Activated CD8-positive, alpha-beta memory T cell treated with anti-CD3 and anti-CD28 coated beads, Interleukin-2, amount 10 ng/mL, durations not matched to agents 7 days and 5 days (primary cell): ENCODE measurements at regions not wholly inside any gene's neighbourhood (a gene's known extent, or its start where the extent isn't known, plus 50 kb on each side); places are given as distances from the start of the nearest gene placed in this dataset.

ENCODE experiments used
- ATAC-seq: fragments of 150-1000 bp; cut with Tn5 transposase; one replicate; pipeline ENCODE4 v1.10.0; 2021; ENCODE audit warnings: moderate library complexity
- CTCF ChIA-PET: fragments of 350-600 bp; sonication (Branson Sonifier 250); formaldehyde crosslinking; loops from one replicate; lab custom pipeline; 2021; ENCODE audit warnings: antibody characterized with exemption; lab: Charles Lee
- DNase-seq: peaks from one replicate; pipeline ENCODE4 v3.0.0-alpha.2; 2020
- H3K27ac Mint-ChIP-seq: one replicate; pipeline ENCODE4 v1.8.0; 2021; ENCODE audit warnings: mild to moderate bottlenecking, mixed read lengths
- H3K27me3 Mint-ChIP-seq: one replicate; pipeline ENCODE4 v1.8.0; 2021; ENCODE audit warnings: mixed read lengths
- H3K36me3 Mint-ChIP-seq: one replicate; pipeline ENCODE4 v1.8.0; 2021; ENCODE audit warnings: mild to moderate bottlenecking, mixed read lengths
- H3K4me1 Mint-ChIP-seq: one replicate; pipeline ENCODE4 v1.8.0; 2021; ENCODE audit warnings: mixed read lengths
- H3K4me3 Mint-ChIP-seq: one replicate; pipeline ENCODE4 v1.8.0; 2021; ENCODE audit warnings: mild to moderate bottlenecking, moderate library complexity, mixed read lengths
- H3K9me3 Mint-ChIP-seq: one replicate; pipeline ENCODE4 v1.8.0; 2022; ENCODE audit warnings: low read depth, mixed read lengths

GRCh38 chr3:174336784-174337183 lies 522.4 kb upstream of the NAALADL2 start:
- Mint-ChIP-seq H3K27ac (no peak overlapping the region), H3K4me1 (no peaks in the 10 kb centered on the region), H3K4me3 (no peak overlapping the region), H3K36me3 (no peaks in the 10 kb centered on the region), H3K27me3 (no peaks in the 10 kb centered on the region), H3K9me3 (no peaks in the 10 kb centered on the region)
- CTCF ChIA-PET, result no interaction called here
- no peak for DNase-seq
- no peak for ATAC-seq

GRCh38 chr3:174337227-174337626 lies 521.9 kb upstream of the NAALADL2 start:
- CTCF ChIA-PET, result no interaction called here
- Mint-ChIP-seq H3K9me3 (no peaks in the 10 kb centered on the region), H3K27ac (no peak overlapping the region), H3K36me3 (no peaks in the 10 kb centered on the region), H3K4me1 (no peaks in the 10 kb centered on the region), H3K27me3 (no peaks in the 10 kb centered on the region), H3K4me3 (no peak overlapping the region)
- no peak for ATAC-seq
- no peak for DNase-seq

- no peaks in the 10 kb centered on the region for H3K4me1 Mint-ChIP-seq
- H3K27ac Mint-ChIP-seq, result no peak overlapping the region
- ATAC-seq, result no peak
- CTCF ChIA-PET, result no interaction called here
- DNase-seq, result no peak
- no peaks in the 10 kb centered on the region for H3K9me3 Mint-ChIP-seq
- H3K36me3 Mint-ChIP-seq, result no peaks in the 10 kb centered on the region
- H3K27me3 Mint-ChIP-seq, result no peaks in the 10 kb centered on the region
- H3K4me3 Mint-ChIP-seq, result no peak overlapping the region
These were observed 518.2 kb upstream of the NAALADL2 start for GRCh38 chr3:174340624-174341587.

- no peak for DNase-seq
- Mint-ChIP-seq H3K36me3 (no peaks in the 10 kb centered on the region), H3K4me3 (no peak overlapping the region), H3K9me3 (no peaks in the 10 kb centered on the region), H3K4me1 (no peaks in the 10 kb centered on the region), H3K27ac (no peak overlapping the region), H3K27me3 (no peaks in the 10 kb centered on the region)
- ATAC-seq, result no peak
- CTCF ChIA-PET, result no interaction called here
These were observed 517.0 kb upstream of the NAALADL2 start for GRCh38 chr3:174342171-174342570.

GRCh38 chr3:174342941-174343501 lies 516.1 kb upstream of the NAALADL2 start:
- Mint-ChIP-seq H3K27me3 (no peaks in the 10 kb centered on the region), H3K27ac (no peak overlapping the region), H3K4me1 (no peaks in the 10 kb centered on the region), H3K4me3 (no peak overlapping the region), H3K36me3 (no peaks in the 10 kb centered on the region), H3K9me3 (no peaks in the 10 kb centered on the region)
- no peak for ATAC-seq
- CTCF ChIA-PET, result no interaction called here
- DNase-seq, result no peak

- ATAC-seq (no peak), DNase-seq (no peak)
- Mint-ChIP-seq H3K4me1 (no peaks in the 10 kb centered on the region), H3K9me3 (no peaks in the 10 kb centered on the region), H3K27ac (no peak overlapping the region), H3K27me3 (no peaks in the 10 kb centered on the region), H3K36me3 (no peaks in the 10 kb centered on the region), H3K4me3 (no peak overlapping the region)
- CTCF ChIA-PET, result no interaction called here
These were observed 513.0 kb upstream of the NAALADL2 start for GRCh38 chr3:174346141-174346540.

DNA sequence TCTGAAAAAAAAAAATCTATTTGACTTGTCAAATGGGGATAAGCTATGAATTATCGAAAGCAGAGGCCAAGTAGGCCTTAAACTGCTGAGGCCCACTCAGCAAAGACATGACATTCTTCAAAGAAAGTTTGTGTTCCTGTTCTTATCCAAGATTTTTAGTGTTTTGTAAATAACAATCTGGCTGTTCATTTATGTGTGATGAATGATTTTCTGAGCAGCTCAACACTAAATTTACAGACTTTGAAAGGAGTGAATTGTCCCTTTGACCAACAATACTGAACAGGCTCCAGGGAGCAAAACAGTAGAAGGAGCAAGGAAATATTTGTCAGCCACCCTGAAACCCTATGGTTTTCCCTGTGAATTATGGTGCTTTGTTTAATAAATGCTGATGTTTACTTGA lies 512.6 kb upstream of the NAALADL2 start:
- Mint-ChIP-seq H3K36me3 (no peaks in the 10 kb centered on the region), H3K4me3 (no peak overlapping the region), H3K9me3 (no peaks in the 10 kb centered on the region), H3K27ac (no peak overlapping the region), H3K4me1 (no peaks in the 10 kb centered on the region), H3K27me3 (no peaks in the 10 kb centered on the region)
- DNase-seq (no peak), ATAC-seq (no peak)
- CTCF ChIA-PET, result no interaction called here

DNA sequence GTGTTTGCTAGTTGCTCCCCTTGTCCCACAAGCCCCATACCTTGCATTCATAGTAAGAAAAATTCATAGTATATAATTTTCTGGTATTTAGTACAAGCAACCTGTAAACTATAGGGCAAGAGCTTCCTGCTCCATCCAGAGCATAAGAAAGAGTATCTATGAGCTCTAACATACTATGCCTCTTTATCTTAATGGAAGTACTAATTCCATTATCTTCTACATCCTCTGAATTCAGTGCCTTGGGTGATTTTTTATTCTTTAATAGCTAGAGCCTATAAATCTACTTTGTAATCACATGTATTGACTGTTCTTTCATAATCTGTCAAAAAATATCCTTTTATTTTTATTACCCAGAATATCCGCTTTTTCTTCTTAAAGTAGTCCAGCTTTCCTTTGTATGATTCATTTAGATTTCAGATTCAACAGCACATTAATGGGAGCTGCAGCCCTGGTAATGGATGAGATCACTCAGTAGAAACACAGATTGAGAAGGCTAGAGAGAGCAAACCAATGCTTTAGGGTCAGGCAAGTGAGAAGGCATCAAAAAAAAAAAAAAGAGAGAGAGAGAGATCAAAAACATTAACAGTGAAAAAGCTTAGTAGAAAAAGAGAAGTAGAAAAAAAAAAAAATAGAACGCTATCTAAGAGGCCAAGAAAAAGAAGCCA lies 511.5 kb upstream of the NAALADL2 start:
- no peaks in the 10 kb centered on the region for H3K27me3 Mint-ChIP-seq
- H3K27ac Mint-ChIP-seq, result no peak overlapping the region
- H3K4me1 Mint-ChIP-seq, result no peaks in the 10 kb centered on the region
- H3K36me3 Mint-ChIP-seq, result no peaks in the 10 kb centered on the region
- ATAC-seq (no peak), DNase-seq (no peak)
- no peaks in the 10 kb centered on the region for H3K9me3 Mint-ChIP-seq
- H3K4me3 Mint-ChIP-seq, result no peak overlapping the region
- CTCF ChIA-PET, result no interaction called here

DNA sequence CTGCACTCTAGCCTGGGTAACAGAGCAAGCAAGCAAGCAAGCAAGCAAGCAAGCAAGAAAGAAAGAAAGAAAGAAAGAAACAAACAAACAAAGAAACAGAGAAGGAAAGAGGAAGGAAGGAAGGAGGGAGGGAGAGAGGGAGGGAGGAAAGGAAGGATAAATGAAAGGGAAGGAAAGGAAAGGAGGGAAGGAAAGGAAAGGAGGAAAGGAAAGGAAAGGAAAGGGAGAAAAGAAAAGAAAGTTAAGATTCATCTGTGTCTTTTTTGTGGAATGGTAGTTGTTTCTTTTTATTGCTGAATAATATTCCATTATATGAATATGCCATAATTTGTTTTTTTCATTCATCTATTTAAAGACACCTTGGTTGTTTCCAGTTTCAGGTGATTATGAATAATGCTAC lies 506.9 kb upstream of the NAALADL2 start:
- no peak for ATAC-seq
- Mint-ChIP-seq H3K27me3 (no peaks in the 10 kb centered on the region), H3K27ac (no peak overlapping the region), H3K4me1 (no peaks in the 10 kb centered on the region), H3K9me3 (no peaks in the 10 kb centered on the region), H3K4me3 (no peak overlapping the region), H3K36me3 (no peaks in the 10 kb centered on the region)
- no peak for DNase-seq
- CTCF ChIA-PET, result no interaction called here

- no peaks in the 10 kb centered on the region for H3K27me3 Mint-ChIP-seq
- no peaks in the 10 kb centered on the region for H3K4me1 Mint-ChIP-seq
- ATAC-seq, result no peak
- CTCF ChIA-PET, result no interaction called here
- H3K27ac Mint-ChIP-seq, result no peak overlapping the region
- no peaks in the 10 kb centered on the region for H3K9me3 Mint-ChIP-seq
- H3K4me3 Mint-ChIP-seq, result no peak overlapping the region
- no peak for DNase-seq
- no peaks in the 10 kb centered on the region for H3K36me3 Mint-ChIP-seq
These were observed 503.6 kb upstream of the NAALADL2 start for GRCh38 chr3:174355505-174355904.

- Mint-ChIP-seq H3K27ac (no peak overlapping the region), H3K4me1 (no peaks in the 10 kb centered on the region), H3K4me3 (no peak overlapping the region), H3K9me3 (no peaks in the 10 kb centered on the region), H3K36me3 (no peaks in the 10 kb centered on the region), H3K27me3 (no peaks in the 10 kb centered on the region)
- no peak for DNase-seq
- no peak for ATAC-seq
- CTCF ChIA-PET, result no interaction called here
These were observed 502.5 kb upstream of the NAALADL2 start for GRCh38 chr3:174356596-174356995.

DNA sequence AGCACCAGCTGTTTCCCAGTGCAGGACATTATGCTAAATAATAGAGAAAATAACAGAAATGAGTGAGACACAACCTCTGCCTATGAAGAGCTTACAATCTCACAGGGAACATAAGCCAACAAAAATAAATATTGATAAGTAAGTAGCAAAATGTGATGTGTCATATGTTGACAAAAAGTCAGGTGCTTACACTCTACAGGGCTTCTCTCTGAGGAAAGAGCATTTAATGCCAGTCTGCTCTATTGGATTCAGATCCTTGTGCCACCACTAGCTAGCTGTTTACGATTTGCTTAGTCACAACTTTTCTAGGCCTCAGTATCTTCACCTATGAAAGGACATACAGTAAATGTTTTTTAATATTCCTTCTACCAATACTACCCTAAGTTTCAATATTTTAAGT lies 500.9 kb upstream of the NAALADL2 start:
- H3K4me3 Mint-ChIP-seq, result no peak overlapping the region
- H3K9me3 Mint-ChIP-seq, result no peaks in the 10 kb centered on the region
- no peak overlapping the region for H3K27ac Mint-ChIP-seq
- CTCF ChIA-PET, result no interaction called here
- H3K36me3 Mint-ChIP-seq, result no peaks in the 10 kb centered on the region
- no peaks in the 10 kb centered on the region for H3K4me1 Mint-ChIP-seq
- no peak for DNase-seq
- H3K27me3 Mint-ChIP-seq, result no peaks in the 10 kb centered on the region
- no peak for ATAC-seq

- no peaks in the 10 kb centered on the region for H3K27me3 Mint-ChIP-seq
- no peaks in the 10 kb centered on the region for H3K9me3 Mint-ChIP-seq
- ATAC-seq (no peak), DNase-seq (no peak)
- no peaks in the 10 kb centered on the region for H3K4me1 Mint-ChIP-seq
- CTCF ChIA-PET, result no interaction called here
- H3K27ac Mint-ChIP-seq, result no peak overlapping the region
- no peak overlapping the region for H3K4me3 Mint-ChIP-seq
- H3K36me3 Mint-ChIP-seq, result no peaks in the 10 kb centered on the region
These were observed 496.6 kb upstream of the NAALADL2 start for GRCh38 chr3:174362556-174362955.

- no peaks in the 10 kb centered on the region for H3K27me3 Mint-ChIP-seq
- DNase-seq (no peak), ATAC-seq (no peak)
- H3K4me3 Mint-ChIP-seq, result no peak overlapping the region
- no peak overlapping the region for H3K27ac Mint-ChIP-seq
- no peaks in the 10 kb centered on the region for H3K4me1 Mint-ChIP-seq
- no peaks in the 10 kb centered on the region for H3K36me3 Mint-ChIP-seq
- CTCF ChIA-PET, result no interaction called here
- no peaks in the 10 kb centered on the region for H3K9me3 Mint-ChIP-seq
These were observed 495.9 kb upstream of the NAALADL2 start for GRCh38 chr3:174363256-174363655.
